ENCODE measurements at regions not wholly inside any gene's neighbourhood (a gene's known extent, or its start where the extent isn't known, plus 50 kb on each side); places are given as distances from the start of the nearest gene placed in this dataset.

- no peak overlapping the region for H3K27ac ChIP-seq (ENCODE audit: low read length)
- peaks cover 12% of the 10 kb centered on the region; the same call in 1 of the 2 replicates for H3K9me3 ChIP-seq (ENCODE audit: insufficient read depth, low read depth, low read length)
- no peak overlapping the region for H3K9ac ChIP-seq (ENCODE audit: low read depth, low read length)
- no peaks in the 10 kb centered on the region for H3K36me3 ChIP-seq (ENCODE audit: insufficient read depth, low read depth, low read length)
- H3K4me3 ChIP-seq (ENCODE audit: low read length), result no peak overlapping the region
- peaks cover 20% of the 10 kb centered on the region for H3K4me1 ChIP-seq (ENCODE audit: insufficient read depth, low read length)
- H3K27me3 ChIP-seq (ENCODE audit: insufficient read depth, low read length), result no peaks in the 10 kb centered on the region
Measured at GRCh38 chr3:71862371-71863140, 77.6 kb upstream of the PROK2 start.

GRCh38 chr3:71859123-71859519 is 74.2 kb upstream of the PROK2 start:
- Histone ChIP-seq H3K27me3 (ENCODE audit: insufficient read depth, low read length) (no peaks in the 10 kb centered on the region), H3K27ac (ENCODE audit: low read length) (no peak overlapping the region), H3K9ac (ENCODE audit: low read depth, low read length) (no peak overlapping the region), H3K4me1 (ENCODE audit: insufficient read depth, low read length) (peaks cover 15% of the 10 kb centered on the region), H3K9me3 (ENCODE audit: insufficient read depth, low read depth, low read length) (peaks cover 12% of the 10 kb centered on the region; the same call in 1 of the 2 replicates), H3K4me3 (ENCODE audit: low read length) (no peak overlapping the region), H3K36me3 (ENCODE audit: insufficient read depth, low read depth, low read length) (no peaks in the 10 kb centered on the region)

- Histone ChIP-seq H3K4me1 (ENCODE audit: insufficient read depth, low read length) (peaks cover 10% of the 10 kb centered on the region; the same call in 1 of the 2 replicates), H3K27me3 (ENCODE audit: insufficient read depth, low read length) (no peaks in the 10 kb centered on the region), H3K36me3 (ENCODE audit: insufficient read depth, low read depth, low read length) (no peaks in the 10 kb centered on the region), H3K9me3 (ENCODE audit: insufficient read depth, low read depth, low read length) (peaks cover 12% of the 10 kb centered on the region; the same call in 1 of the 2 replicates), H3K9ac (ENCODE audit: low read depth, low read length) (no peak overlapping the region), H3K4me3 (ENCODE audit: low read length) (no peak overlapping the region), H3K27ac (ENCODE audit: low read length) (no peak overlapping the region)
Measured at GRCh38 chr3:71858503-71859122, 73.7 kb upstream of the PROK2 start.

GRCh38 chr3:71857956-71858355 is 73.0 kb upstream of the PROK2 start:
- H3K27me3 ChIP-seq (ENCODE audit: insufficient read depth, low read length), result no peaks in the 10 kb centered on the region
- H3K9me3 ChIP-seq (ENCODE audit: insufficient read depth, low read depth, low read length), result peaks cover 12% of the 10 kb centered on the region; the same call in 1 of the 2 replicates
- no peak overlapping the region for H3K9ac ChIP-seq (ENCODE audit: low read depth, low read length)
- H3K27ac ChIP-seq (ENCODE audit: low read length), result no peak overlapping the region
- no peaks in the 10 kb centered on the region for H3K36me3 ChIP-seq (ENCODE audit: insufficient read depth, low read depth, low read length)
- H3K4me1 ChIP-seq (ENCODE audit: insufficient read depth, low read length), result peaks cover 5% of the 10 kb centered on the region; the same call in 1 of the 2 replicates
- no peak overlapping the region for H3K4me3 ChIP-seq (ENCODE audit: low read length)

- H3K9ac ChIP-seq (ENCODE audit: low read depth, low read length), result no peak overlapping the region
- H3K4me3 ChIP-seq (ENCODE audit: low read length), result no peak overlapping the region
- no peaks in the 10 kb centered on the region for H3K36me3 ChIP-seq (ENCODE audit: insufficient read depth, low read depth, low read length)
- H3K27ac ChIP-seq (ENCODE audit: low read length), result no peak overlapping the region
- H3K4me1 ChIP-seq (ENCODE audit: insufficient read depth, low read length), result peaks cover 5% of the 10 kb centered on the region; the same call in 1 of the 2 replicates
- H3K27me3 ChIP-seq (ENCODE audit: insufficient read depth, low read length), result no peaks in the 10 kb centered on the region
- no peaks in the 10 kb centered on the region for H3K9me3 ChIP-seq (ENCODE audit: insufficient read depth, low read depth, low read length)
Measured at GRCh38 chr3:71854706-71855105, 69.8 kb upstream of the PROK2 start.

GRCh38 chr3:71854096-71854495 is 69.1 kb upstream of the PROK2 start:
- H3K27me3 ChIP-seq (ENCODE audit: insufficient read depth, low read length), result no peaks in the 10 kb centered on the region
- H3K36me3 ChIP-seq (ENCODE audit: insufficient read depth, low read depth, low read length), result no peaks in the 10 kb centered on the region
- peaks cover 5% of the 10 kb centered on the region; the same call in 1 of the 2 replicates for H3K4me1 ChIP-seq (ENCODE audit: insufficient read depth, low read length)
- H3K9ac ChIP-seq (ENCODE audit: low read depth, low read length), result no peak overlapping the region
- H3K27ac ChIP-seq (ENCODE audit: low read length), result no peak overlapping the region
- H3K9me3 ChIP-seq (ENCODE audit: insufficient read depth, low read depth, low read length), result no peaks in the 10 kb centered on the region
- no peak overlapping the region for H3K4me3 ChIP-seq (ENCODE audit: low read length)

- Histone ChIP-seq H3K4me3 (ENCODE audit: low read length) (no peak overlapping the region), H3K9ac (ENCODE audit: low read depth, low read length) (no peak overlapping the region), H3K36me3 (ENCODE audit: insufficient read depth, low read depth, low read length) (no peaks in the 10 kb centered on the region), H3K9me3 (ENCODE audit: insufficient read depth, low read depth, low read length) (no peaks in the 10 kb centered on the region), H3K27ac (ENCODE audit: low read length) (no peak overlapping the region), H3K27me3 (ENCODE audit: insufficient read depth, low read length) (no peaks in the 10 kb centered on the region), H3K4me1 (ENCODE audit: insufficient read depth, low read length) (no peaks in the 10 kb centered on the region; the same call in 1 of the 2 replicates)
Measured at GRCh38 chr3:71851878-71852277, 66.9 kb upstream of the PROK2 start.

- H3K27me3 ChIP-seq (ENCODE audit: insufficient read depth, low read length), result no peaks in the 10 kb centered on the region
- H3K27ac ChIP-seq (ENCODE audit: low read length), result no peak overlapping the region
- H3K36me3 ChIP-seq (ENCODE audit: insufficient read depth, low read depth, low read length), result no peaks in the 10 kb centered on the region
- H3K9ac ChIP-seq (ENCODE audit: low read depth, low read length), result no peak overlapping the region
- no peaks in the 10 kb centered on the region; the same call in 1 of the 2 replicates for H3K4me1 ChIP-seq (ENCODE audit: insufficient read depth, low read length)
- H3K4me3 ChIP-seq (ENCODE audit: low read length), result no peak overlapping the region
- H3K9me3 ChIP-seq (ENCODE audit: insufficient read depth, low read depth, low read length), result no peaks in the 10 kb centered on the region
Measured at GRCh38 chr3:71850654-71851053, 65.7 kb upstream of the PROK2 start.

- H3K36me3 ChIP-seq (ENCODE audit: insufficient read depth, low read depth, low read length), result no peaks in the 10 kb centered on the region
- H3K4me1 ChIP-seq (ENCODE audit: insufficient read depth, low read length), result no peaks in the 10 kb centered on the region; the same call in 1 of the 2 replicates
- H3K4me3 ChIP-seq (ENCODE audit: low read length), result no peak overlapping the region
- H3K9me3 ChIP-seq (ENCODE audit: insufficient read depth, low read depth, low read length), result no peaks in the 10 kb centered on the region
- no peak overlapping the region for H3K27ac ChIP-seq (ENCODE audit: low read length)
- no peak overlapping the region for H3K9ac ChIP-seq (ENCODE audit: low read depth, low read length)
- H3K27me3 ChIP-seq (ENCODE audit: insufficient read depth, low read length), result no peaks in the 10 kb centered on the region
Measured at GRCh38 chr3:71849681-71850080, 64.7 kb upstream of the PROK2 start.

- H3K27me3 ChIP-seq (ENCODE audit: insufficient read depth, low read length), result no peaks in the 10 kb centered on the region
- no peaks in the 10 kb centered on the region for H3K36me3 ChIP-seq (ENCODE audit: insufficient read depth, low read depth, low read length)
- no peaks in the 10 kb centered on the region; the same call in 1 of the 2 replicates for H3K4me1 ChIP-seq (ENCODE audit: insufficient read depth, low read length)
- H3K4me3 ChIP-seq (ENCODE audit: low read length), result no peak overlapping the region
- H3K27ac ChIP-seq (ENCODE audit: low read length), result no peak overlapping the region
- H3K9me3 ChIP-seq (ENCODE audit: insufficient read depth, low read depth, low read length), result no peaks in the 10 kb centered on the region
- no peak overlapping the region for H3K9ac ChIP-seq (ENCODE audit: low read depth, low read length)
Measured at GRCh38 chr3:71847794-71848193, 62.8 kb upstream of the PROK2 start.

GRCh38 chr3:71846185-71846584 is 61.2 kb upstream of the PROK2 start:
- H3K27ac ChIP-seq (ENCODE audit: low read length), result no peak overlapping the region
- H3K4me3 ChIP-seq (ENCODE audit: low read length), result no peak overlapping the region
- H3K27me3 ChIP-seq (ENCODE audit: insufficient read depth, low read length), result no peaks in the 10 kb centered on the region
- H3K4me1 ChIP-seq (ENCODE audit: insufficient read depth, low read length), result no peaks in the 10 kb centered on the region; the same call in 1 of the 2 replicates
- no peak overlapping the region for H3K9ac ChIP-seq (ENCODE audit: low read depth, low read length)
- no peaks in the 10 kb centered on the region for H3K9me3 ChIP-seq (ENCODE audit: insufficient read depth, low read depth, low read length)
- H3K36me3 ChIP-seq (ENCODE audit: insufficient read depth, low read depth, low read length), result no peaks in the 10 kb centered on the region

- H3K36me3 ChIP-seq (ENCODE audit: insufficient read depth, low read depth, low read length), result no peaks in the 10 kb centered on the region
- H3K27ac ChIP-seq (ENCODE audit: low read length), result no peak overlapping the region
- H3K4me3 ChIP-seq (ENCODE audit: low read length), result no peak overlapping the region
- H3K9ac ChIP-seq (ENCODE audit: low read depth, low read length), result no peak overlapping the region
- H3K9me3 ChIP-seq (ENCODE audit: insufficient read depth, low read depth, low read length), result no peaks in the 10 kb centered on the region
- no peaks in the 10 kb centered on the region for H3K27me3 ChIP-seq (ENCODE audit: insufficient read depth, low read length)
- peaks cover 7% of the 10 kb centered on the region; the same call in 1 of the 2 replicates for H3K4me1 ChIP-seq (ENCODE audit: insufficient read depth, low read length)
Measured at GRCh38 chr3:71843071-71843470, 58.1 kb upstream of the PROK2 start.
